GM12875 (cell line): ENCODE measurements at regions not wholly inside any gene's neighbourhood (a gene's known extent, or its start where the extent isn't known, plus 50 kb on each side); places are given as distances from the start of the nearest gene placed in this dataset.

Experiments
- H3K4me3 ChIP-seq: one replicate; pipeline ENCODE4 v1.5.1; 2011; ENCODE audit warnings: low read depth, low read length, control low read depth
- TF ChIP-seq, protein P1 (sequence below): IDR thresholded peaks from 2 replicates; pipeline ENCODE4 v1.5.1; 2011; ENCODE audit warnings: low read depth, mild to moderate bottlenecking, control low read depth, inconsistent platforms, low read length, moderate library complexity, borderline replicate concordance; ENCODE audit not compliant: insufficient read depth

- no peak overlapping the region for H3K4me3 ChIP-seq
- TF ChIP-seq, protein P1, sequence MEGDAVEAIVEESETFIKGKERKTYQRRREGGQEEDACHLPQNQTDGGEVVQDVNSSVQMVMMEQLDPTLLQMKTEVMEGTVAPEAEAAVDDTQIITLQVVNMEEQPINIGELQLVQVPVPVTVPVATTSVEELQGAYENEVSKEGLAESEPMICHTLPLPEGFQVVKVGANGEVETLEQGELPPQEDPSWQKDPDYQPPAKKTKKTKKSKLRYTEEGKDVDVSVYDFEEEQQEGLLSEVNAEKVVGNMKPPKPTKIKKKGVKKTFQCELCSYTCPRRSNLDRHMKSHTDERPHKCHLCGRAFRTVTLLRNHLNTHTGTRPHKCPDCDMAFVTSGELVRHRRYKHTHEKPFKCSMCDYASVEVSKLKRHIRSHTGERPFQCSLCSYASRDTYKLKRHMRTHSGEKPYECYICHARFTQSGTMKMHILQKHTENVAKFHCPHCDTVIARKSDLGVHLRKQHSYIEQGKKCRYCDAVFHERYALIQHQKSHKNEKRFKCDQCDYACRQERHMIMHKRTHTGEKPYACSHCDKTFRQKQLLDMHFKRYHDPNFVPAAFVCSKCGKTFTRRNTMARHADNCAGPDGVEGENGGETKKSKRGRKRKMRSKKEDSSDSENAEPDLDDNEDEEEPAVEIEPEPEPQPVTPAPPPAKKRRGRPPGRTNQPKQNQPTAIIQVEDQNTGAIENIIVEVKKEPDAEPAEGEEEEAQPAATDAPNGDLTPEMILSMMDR = no peak
Measured at GRCh38 chr4:38563707-38564495, 100.1 kb upstream of the KLF3 start.

GRCh38 chr4:38565271-38566199 lies 98.5 kb upstream of the KLF3 start:
- H3K4me3 ChIP-seq = no peak overlapping the region
- TF ChIP-seq, protein P1 = no peak

- H3K4me3 ChIP-seq = no peak overlapping the region
- TF ChIP-seq, protein P1 = no peak
Measured at GRCh38 chr4:38566806-38567398, 97.1 kb upstream of the KLF3 start.

GRCh38 chr4:38567457-38567856 lies 96.5 kb upstream of the KLF3 start:
- TF ChIP-seq, protein P1 = no peak
- H3K4me3 ChIP-seq = no peak overlapping the region

GRCh38 chr4:38568768-38569167 lies 95.2 kb upstream of the KLF3 start:
- no peak overlapping the region for H3K4me3 ChIP-seq
- TF ChIP-seq, protein P1 = no peak

GRCh38 chr4:38570647-38571276 lies 93.2 kb upstream of the KLF3 start:
- TF ChIP-seq, protein P1 = no peak

More at GRCh38 chr4:38570647-38571276, 93.2 kb upstream of the KLF3 start:
- no peak overlapping the region for H3K4me3 ChIP-seq
